Frontal cortex (tissue), 3 donors: ENCODE measurements at regions not wholly inside any gene's neighbourhood (a gene's known extent, or its start where the extent isn't known, plus 50 kb on each side); places are given as distances from the start of the nearest gene placed in this dataset.
A peak's percentile ranks its signal among the peaks of the same experiment; 100 is the strongest.

Experiments
- DNase-seq, 2 donors: peaks; one replicate each; pipeline ENCODE4 v3.0.0; 2012; ENCODE audit warnings: low spot score in 2 of 2
- FAIRE-seq: peaks from 2 replicates; lab custom pipeline; 2012; peaks lifted over from hg19 to GRCh38; lab: Jason Lieb, UNC
- donor health status: control.
- donor health status: control.
- donor health status: control.

DNA sequence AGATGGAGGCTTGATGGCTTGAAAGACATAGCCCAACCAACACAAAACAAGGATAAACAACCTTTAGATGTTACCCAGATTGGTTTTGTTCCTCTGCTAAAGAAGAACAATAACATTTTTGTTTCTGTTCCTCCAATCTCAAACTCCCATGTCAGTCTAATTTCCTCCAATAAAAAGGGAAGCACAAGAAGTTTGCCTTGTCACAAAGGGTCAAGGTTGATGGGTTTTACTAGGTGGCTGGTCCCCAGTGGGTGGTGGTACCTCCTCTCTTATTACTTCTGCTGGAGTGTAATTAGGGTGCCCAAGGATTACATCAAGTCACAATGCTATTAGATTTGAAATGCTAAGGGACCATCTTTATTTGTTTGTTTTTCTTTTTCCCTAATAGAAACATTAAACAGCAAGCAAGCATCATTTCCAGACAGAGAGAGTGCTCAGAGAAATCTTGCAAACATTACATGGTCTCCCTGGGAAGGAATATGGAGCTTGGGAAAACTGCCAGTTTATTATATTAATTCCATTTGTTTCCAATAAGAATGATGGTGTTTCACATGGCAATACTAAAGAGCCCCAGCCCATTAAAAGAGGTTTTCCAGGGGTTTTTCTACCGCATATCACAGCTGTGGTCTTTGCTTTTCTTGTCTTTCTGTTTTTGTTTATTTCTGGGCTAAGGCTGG lies 78.3 kb upstream of the AOAH start:
- DNase-seq (no peak), FAIRE-seq (no peak)

DNA sequence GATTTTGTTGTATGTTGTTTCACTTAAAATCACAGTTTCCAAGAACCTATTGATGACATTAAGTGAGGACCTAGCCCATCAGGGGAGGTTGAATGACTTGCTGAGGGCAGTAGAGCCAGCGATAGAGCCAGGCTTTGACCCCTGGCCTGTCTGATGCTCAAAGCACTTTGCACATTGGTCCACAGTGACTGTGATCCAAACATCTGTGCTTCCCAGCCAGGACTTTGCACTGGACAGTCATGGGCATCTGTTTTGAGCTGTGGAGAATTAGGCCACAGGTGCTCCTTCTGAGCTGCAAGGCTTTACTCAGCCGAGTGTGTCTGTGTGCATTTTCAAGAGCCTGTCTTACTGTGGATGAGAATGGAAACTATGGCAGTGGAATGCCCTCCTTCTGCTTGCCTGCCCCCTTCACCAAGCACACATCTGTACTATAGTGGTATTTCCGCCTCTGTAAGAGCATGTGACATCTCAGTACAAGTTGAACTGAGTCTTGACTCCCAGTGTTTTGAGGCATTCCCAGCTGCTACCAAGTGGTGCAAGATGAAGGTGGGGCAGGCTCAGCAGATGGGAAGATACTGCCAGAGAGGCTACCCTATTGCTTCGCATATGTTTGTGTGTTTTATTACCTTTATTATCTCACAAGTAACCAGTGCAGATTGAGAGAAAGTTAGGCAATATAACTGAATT lies 72.7 kb upstream of the AOAH start:
- no peak for FAIRE-seq
- DNase-seq, result no peak

DNA sequence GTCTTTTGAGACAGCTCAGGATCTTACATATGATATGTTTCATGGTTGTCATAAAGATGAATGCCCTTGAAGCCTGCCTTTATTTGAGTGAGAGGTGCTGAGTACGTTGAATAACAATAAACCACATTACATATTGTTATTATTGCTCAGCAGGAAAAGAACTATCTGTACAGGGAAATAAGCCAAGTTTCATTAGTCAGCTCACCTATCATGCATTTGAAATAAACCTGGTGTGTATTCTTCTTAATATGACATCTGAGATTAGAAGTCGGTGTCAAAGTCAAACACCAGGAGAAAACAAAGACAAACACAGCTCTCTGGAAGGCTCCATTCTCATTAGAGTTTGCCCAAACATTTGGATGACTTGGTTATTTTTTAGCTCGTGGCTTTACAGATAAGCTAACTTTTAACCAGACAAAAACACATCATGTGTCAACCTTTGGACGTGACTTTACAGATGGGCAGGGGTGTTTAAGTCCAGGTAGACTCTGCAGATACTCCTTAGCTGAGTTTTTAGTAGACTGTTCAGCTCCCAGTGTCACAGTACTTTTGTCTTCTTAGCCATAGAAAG lies 71.2 kb upstream of the AOAH start:
- FAIRE-seq (no peak), DNase-seq (no peak)

DNA sequence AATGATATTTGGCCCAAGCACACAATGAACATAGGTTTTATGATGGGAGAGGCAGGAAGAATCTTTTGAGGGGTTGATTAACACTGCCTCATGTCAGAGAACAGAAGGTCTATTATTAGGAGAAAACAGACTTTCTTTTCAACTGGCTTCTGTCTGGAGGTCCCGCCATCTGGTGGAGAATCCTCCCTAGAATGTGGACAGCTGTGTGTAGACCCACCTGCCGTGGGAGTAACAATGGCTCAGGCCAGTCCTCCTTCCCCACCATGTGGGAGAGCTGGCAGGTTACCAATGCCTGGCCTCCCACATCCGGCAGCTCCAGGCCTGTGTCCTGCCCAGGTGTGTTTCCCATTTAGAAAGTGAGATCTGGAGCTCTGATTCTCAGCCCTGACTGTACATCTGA lies 70.4 kb upstream of the AOAH start:
- FAIRE-seq, result no peak

DNA sequence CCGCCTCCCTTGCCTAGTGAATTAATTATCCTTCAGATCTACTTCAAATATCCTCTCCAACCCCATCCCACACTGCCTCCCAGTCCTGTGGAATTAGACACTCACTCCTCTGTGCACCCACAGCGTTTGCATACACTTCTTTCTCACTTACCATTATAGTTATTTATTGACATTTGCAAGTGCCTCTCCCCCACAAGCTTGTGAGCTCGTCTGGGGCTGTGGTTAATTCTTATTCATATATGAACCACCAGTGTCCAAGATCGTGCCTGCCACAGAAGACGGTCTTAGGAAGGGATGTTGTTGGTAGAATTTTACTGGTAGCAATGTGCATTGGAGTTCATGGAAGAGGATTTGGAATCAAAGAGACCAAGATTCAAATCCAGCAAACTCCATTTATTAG lies 68.1 kb upstream of the AOAH start:
- DNase-seq (no peak), FAIRE-seq (no peak)

More for the DNA sequence above, 70.4 kb upstream of the AOAH start:
- no peak for DNase-seq

DNA sequence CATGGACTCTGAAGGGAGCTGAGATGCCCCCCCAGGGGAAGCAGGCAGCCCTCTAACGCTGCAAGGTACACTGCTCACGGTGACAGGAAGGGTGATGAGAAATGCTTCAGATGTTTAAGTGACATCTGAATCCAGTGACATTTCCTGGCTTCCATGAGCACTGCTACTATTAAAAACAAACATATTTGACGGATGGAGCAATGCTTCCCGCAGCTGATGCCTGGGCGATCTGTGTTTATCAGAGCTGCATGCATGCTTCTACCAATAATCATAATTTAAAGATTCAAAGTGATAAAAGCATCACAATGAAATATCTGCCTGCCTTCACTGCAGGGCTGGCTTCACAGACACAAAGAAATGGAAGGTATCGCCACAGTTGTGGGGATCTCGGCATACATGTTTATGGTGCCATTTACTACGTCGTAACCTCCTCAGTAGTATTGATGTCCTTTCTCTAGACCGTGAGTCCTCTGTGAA lies 66.1 kb upstream of the AOAH start:
- FAIRE-seq (no peak), DNase-seq (no peak)

DNA sequence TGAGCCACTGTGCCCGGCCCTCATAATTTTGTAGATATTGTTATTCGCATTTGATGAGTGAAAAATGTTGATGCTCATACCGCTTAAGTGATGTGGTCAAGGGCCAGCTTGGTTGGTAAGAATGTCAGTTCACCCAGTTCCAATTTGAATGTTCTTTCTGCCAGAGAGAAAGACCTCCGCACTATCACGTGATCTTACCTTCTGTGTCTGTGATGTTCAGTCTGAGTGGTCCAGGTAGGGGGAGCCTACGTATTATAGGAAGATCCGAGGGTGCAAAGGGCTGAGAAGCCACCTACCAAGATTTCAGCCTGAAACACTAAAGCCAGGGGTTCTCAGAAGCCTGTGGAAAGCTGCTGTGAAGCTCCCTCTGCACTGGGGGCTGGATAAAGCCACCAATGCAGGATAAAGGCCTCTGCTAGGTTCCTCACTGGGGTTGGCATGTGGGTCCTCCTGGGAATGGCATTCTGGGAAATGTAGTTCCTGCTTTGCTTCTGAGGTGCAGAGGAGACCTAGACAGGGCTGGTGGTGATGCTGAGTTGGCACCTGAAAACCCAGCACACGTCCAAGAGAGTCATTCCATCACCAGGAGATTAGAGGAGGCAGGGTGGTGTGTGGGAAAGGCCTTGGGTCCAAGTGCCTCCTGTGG lies 64.7 kb upstream of the AOAH start:
- DNase-seq, result no peak
- FAIRE-seq, result no peak

DNA sequence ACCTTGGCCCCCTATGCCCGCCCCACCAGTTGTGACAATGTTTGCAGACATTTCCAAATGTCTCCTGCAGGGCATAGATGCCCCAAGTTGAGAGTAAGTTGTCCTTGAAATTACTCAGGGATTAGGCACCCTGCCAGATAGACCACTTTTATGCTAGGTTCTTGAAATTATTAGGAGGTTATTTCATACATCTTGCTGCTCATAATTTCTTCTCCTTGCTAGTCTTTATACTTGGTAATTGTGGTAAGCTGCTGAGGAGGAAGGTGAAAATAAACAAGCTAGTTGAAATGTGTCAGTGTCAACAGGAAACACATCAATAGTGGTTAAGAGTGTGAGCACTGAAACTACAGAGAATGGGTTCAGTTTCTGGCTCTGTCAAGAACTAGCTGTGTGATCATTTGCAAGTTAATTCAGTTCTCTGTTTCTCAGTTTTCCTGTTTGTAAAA lies 63.7 kb upstream of the AOAH start:
- FAIRE-seq (no peak), DNase-seq (no peak)

DNA sequence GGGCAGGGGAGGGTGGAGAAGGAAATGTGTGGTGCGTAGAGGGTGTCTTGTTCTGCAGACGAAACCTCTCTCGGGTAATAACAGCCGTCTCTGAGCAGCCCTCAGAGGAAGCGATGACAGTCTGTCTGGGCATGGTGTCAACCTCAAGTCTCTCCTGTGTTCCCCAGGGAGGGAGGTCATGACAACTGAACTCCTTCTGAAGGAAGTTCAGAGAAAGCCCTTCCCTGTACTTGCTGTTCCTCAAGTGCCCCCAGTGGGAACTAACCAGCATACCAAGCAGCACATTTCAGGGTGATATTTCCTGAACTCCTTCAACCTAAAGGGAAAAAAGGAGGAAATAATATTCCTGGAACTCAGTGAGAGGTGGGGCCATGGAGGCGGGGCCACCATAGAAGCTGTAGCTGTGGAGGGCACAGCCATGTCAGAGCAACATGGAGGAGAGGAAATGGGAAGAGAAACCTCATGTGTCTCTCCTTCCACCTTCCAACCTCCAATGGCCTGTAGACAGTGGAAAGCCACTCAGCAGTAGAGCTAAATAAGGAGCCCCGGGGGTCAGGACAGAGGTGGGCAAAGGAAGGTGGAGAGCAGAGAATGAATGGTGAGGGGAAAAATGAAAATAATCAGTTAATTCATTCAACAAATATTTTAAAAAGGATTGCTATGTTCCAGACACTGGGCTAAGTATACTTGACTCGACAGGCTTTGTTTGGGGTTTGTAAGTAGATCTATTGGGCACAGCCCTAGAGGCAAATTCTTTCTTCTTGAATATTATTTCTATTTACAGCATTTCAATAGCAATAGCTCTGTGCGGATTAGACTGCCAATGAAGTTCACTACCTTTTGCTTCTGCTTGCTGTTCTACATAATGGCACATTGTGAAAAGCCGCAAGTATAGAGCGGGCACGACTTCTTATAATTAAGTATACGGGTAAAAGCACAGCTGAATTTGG lies 61.0 kb upstream of the AOAH start:
- DNase-seq, result peak in 1 of 2 donors; percentile 12
- FAIRE-seq, result no peak

DNA sequence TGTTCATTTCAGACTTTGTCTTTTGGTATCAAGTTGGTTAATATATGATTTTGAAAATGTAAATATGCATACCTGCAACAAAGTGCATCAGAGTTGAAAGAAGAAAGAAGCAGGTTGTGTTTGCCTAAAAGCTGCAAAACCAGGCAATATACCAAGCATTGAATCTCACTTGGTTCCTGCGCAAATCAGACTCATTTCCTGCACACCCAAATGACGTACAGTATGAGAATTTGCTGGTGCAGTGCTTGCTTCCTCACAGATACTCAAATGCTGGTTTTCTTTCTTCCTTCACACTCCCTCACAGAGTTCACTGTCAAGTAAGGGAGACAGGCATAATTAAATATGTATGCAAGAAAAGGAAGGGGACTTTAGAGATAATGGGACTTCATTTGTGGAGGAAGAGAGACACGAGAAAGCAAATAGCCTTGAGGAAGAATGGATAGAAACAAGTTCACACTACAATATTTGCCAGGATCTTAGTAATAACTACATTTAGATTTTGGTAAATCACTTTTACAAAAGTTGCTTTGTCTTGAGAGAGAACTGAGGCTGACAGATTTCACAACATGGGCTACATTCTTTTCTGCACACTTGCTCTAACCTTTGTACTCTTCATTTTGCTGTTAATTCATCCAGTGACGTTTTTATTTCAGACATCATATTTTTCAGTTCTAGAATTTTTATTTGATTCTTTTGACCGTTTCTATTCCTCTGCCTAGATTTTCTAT lies 56.9 kb upstream of the AOAH start:
- no peak for DNase-seq
- no peak for FAIRE-seq

DNA sequence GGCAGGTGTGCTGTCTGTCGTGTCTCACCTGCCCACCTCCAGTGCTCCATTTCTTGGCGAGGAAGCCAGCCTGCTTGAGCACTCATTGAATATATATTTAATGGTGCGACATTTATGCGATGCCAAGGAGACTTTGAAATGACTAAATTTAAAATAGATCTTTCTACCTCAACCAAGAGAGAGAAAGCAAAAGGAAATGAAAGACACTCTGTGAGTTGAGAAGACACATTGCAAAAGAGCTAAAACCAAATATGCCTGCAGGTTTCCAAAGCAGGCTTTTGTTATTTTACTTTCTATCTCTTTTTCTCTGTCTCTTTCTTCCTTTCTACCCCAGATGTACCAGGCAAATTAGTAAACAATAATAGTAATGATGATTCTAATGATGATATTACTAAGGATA lies 53.6 kb upstream of the AOAH start:
- FAIRE-seq, result no peak
- DNase-seq, result no peak

DNA sequence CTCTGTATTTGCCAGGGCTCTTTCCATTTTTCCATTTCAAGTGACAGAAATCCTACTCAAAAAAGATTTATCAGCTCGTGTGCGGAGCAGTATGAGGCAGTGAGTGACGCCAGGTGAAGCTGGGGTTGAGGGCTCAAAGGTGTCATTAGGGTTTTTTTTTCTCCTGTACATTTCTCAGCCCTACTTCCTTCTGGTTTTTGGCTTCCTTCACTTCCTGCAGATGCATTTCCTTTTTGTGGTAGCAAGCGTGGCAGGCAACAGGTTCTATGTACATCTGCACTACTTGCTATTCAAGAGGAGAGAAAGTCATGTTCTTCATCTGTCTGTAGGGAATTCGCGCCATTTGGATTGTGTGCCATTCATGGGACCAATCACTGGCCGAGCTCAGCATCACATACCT lies 52.8 kb upstream of the AOAH start:
- DNase-seq (no peak), FAIRE-seq (no peak)

DNA sequence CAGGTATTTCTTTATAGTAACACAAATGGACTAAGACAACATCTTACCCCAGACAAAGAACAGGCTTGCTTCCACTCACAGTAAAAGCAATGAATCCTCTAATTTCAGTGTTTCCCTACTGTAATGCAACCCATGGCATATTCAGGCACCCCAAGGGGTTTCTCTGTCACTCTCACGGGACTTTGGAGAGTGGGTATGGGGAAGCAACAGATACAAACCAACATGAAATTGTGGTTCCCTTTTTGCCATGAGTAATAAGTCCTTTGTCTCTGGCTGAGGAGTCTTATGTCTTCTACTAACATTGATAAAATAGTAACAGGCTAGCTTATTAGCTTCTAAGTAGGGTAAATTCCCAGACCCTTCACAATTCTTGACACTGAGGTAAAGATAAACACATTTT lies 51.4 kb upstream of the AOAH start:
- FAIRE-seq (no peak), DNase-seq (no peak)

DNA sequence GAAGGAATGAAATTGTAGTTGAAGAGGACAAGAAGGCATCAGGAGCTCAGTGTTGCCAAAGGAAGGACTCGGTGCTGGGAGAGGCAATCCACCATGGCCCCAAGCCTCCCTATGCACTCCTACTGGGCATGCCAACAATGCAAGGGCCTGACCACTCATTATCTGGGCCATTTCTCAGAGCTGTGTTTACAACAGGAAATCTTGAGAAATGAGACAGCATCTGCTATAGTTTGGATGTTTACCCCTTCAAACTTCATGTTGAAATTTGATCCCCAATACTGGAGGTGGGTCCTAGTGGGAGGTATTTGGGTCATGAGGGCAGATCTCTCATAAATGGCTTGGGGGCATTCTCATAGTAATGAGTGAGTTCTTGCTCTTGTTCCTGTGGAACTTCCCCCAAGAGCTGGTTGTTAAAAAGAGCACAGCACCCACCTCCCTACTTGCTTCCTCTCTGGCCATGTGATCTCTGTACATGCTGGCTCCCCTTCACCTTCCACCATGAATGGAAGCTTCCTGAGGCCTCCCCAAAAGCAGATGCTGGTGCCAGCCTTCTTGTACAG lies 50.8 kb upstream of the AOAH start:
- no peak for DNase-seq

More for the DNA sequence above, 50.8 kb upstream of the AOAH start:
- no peak for FAIRE-seq
